K562 (cell line): ENCODE measurements at regions not wholly inside any gene's neighbourhood (a gene's known extent, or its start where the extent isn't known, plus 50 kb on each side); places are given as distances from the start of the nearest gene placed in this dataset.

Experiments used
- ATAC-seq: fragments of 200-7000 bp; cut with Tn5 transposase; 3 replicates; pipeline ENCODE4 v1.9.1; 2020; ENCODE audit warnings: moderate library complexity
- BruUV-seq: library from RNA; stranded (reverse); fragments of 400-500 nt; replicated peaks from 2 replicates; lab custom pipeline; 2021; lab: Mats Ljungman, UMichigan
- CTCF ChIA-PET: fragments of 300-600 bp; formaldehyde crosslinking; extraction: SDS; loops from one replicate; lab custom pipeline; 2021; ENCODE audit warnings: low intra/inter-chr PET ratio; lab: Yijun Ruan, JAX
- POLR2A ChIA-PET: fragments of 300-600, 350-650 bp; sonication (Branson Sonifier 250); formaldehyde crosslinking; extraction: SDS; loops from one replicate; lab custom pipeline; 2021; ENCODE audit warnings: antibody characterized with exemption, inconsistent platforms; lab: Yijun Ruan, JAX
- DNase-seq, 4 experiments: peaks; one replicate each; pipeline versions ENCODE4 v3.0.0 to v3.0.0-alpha.2; 2011 to 2018; ENCODE audit warnings: low spot score in 3 of 4, mixed read lengths in 3 of 4; ENCODE audit errors: extremely low read depth in 1 of 4
- FAIRE-seq: peaks from 2 replicates; lab custom pipeline; 2011; peaks lifted over from hg19 to GRCh38; lab: Jason Lieb, UNC
- H2AFZ ChIP-seq: 2 replicates; pipeline ENCODE4 v1.6.0; 2011; ENCODE audit warnings: low read depth, low read length, control low read depth, inconsistent platforms
- H3K27ac ChIP-seq: fragments of 200-600 bp; 3 replicates; pipeline ENCODE4 v1.8.0; 2011; ENCODE audit warnings: low read depth, mild to moderate bottlenecking, control low read depth, inconsistent platforms, low read length, moderate library complexity, mixed read lengths; ENCODE audit errors: extremely low read depth
- H3K27me3 ChIP-seq, 2 experiments: fragments of 300-600 bp in 1 of 2; 2 replicates in 1 of 2; 3 replicates in 1 of 2; pipeline versions ENCODE4 v1.6.0 to v1.8.0; 2011; ENCODE audit warnings: inconsistent platforms in 2 of 2, low read length in 2 of 2, mild to moderate bottlenecking in 1 of 2, mixed read lengths in 1 of 2, moderate library complexity in 1 of 2; ENCODE audit not compliant: control insufficient read depth in 2 of 2, insufficient read depth in 2 of 2
- H3K36me3 ChIP-seq: fragments of 300-600 bp; 3 replicates; pipeline ENCODE4 v1.8.0; 2011; ENCODE audit warnings: mild to moderate bottlenecking, low read length, inconsistent platforms; ENCODE audit not compliant: control insufficient read depth, insufficient read depth
- H3K4me1 ChIP-seq, 2 experiments: fragments of 200-600 bp in 1 of 2; replicated peaks in 1 of 2; 2 replicates in 1 of 2; 3 replicates in 1 of 2; pipeline versions ENCODE4 v1.5.1 to v1.8.0; 2011; ENCODE audit warnings: inconsistent platforms in 2 of 2, low read length in 2 of 2, mild to moderate bottlenecking in 1 of 2, mixed read lengths in 1 of 2, moderate library complexity in 1 of 2; ENCODE audit not compliant: control insufficient read depth in 2 of 2, insufficient read depth in 2 of 2
- H3K4me2 ChIP-seq: 2 replicates; pipeline ENCODE4 v1.6.1; 2011; ENCODE audit warnings: low read length, control low read depth, inconsistent platforms, mixed read lengths; ENCODE audit not compliant: insufficient read depth
- H3K4me3 ChIP-seq: fragments of 200-600 bp; sonication (generic), shearing (Covaris generic); 2 replicates; pipeline ENCODE4 v1.5.1; 2016; ENCODE audit warnings: control low read depth, inconsistent platforms
- H3K79me2 ChIP-seq: fragments of 200-600 bp; 3 replicates; pipeline ENCODE4 v1.8.0; 2011; ENCODE audit warnings: low read length, inconsistent platforms; ENCODE audit not compliant: control insufficient read depth, insufficient read depth
- H3K9ac ChIP-seq, 2 experiments: 2 replicates each; pipeline versions ENCODE4 v1.6.0 to v1.6.1; 2011; ENCODE audit warnings: low read depth in 2 of 2, low read length in 2 of 2, control low read depth in 1 of 2, inconsistent platforms in 1 of 2, mild to moderate bottlenecking in 1 of 2, mixed read lengths in 1 of 2; ENCODE audit not compliant: insufficient read depth in 1 of 2
- H3K9me1 ChIP-seq: one replicate; pipeline ENCODE4 v1.6.0; 2011; ENCODE audit warnings: inconsistent platforms, mild to moderate bottlenecking, low read length, moderate library complexity; ENCODE audit not compliant: control insufficient read depth, insufficient read depth
- H3K9me3 ChIP-seq: replicated peaks from 2 replicates; pipeline ENCODE4 v1.5.1; 2011; ENCODE audit warnings: low read depth, low read length, inconsistent platforms; ENCODE audit not compliant: control insufficient read depth, insufficient read depth
- H4K20me1 ChIP-seq: replicated peaks from 2 replicates; pipeline ENCODE4 v1.6.1; 2011; ENCODE audit warnings: low read length, inconsistent platforms, mixed read lengths; ENCODE audit not compliant: control insufficient read depth, insufficient read depth
- E2F8 ChIP-seq: fragments of 450-650 bp; IDR thresholded peaks from 2 replicates; pipeline ENCODE4 v1.7.1; 2018; ENCODE audit warnings: mild to moderate bottlenecking, low read depth; ENCODE audit not compliant: partially characterized antibody
- HMGXB4 ChIP-seq: sonication (generic); formaldehyde crosslinking; IDR thresholded peaks from 2 replicates; pipeline ENCODE4 v1.8.1; 2023; ENCODE audit warnings: mild to moderate bottlenecking, missing genetic modification reagents
- PHB ChIP-seq: fragments of 250-450 bp; sonication (Bioruptor Pico); IDR thresholded peaks from 2 replicates; pipeline ENCODE4 v1.5.0; 2021
- REST ChIP-seq, 2 experiments: fragments of 450-650 bp; formaldehyde crosslinking in 1 of 2; IDR thresholded peaks; 2 replicates each; pipeline versions ENCODE4 v1.4.0 to v1.6.1; 2014 to 2020; ENCODE audit warnings: mild to moderate bottlenecking in 2 of 2, borderline replicate concordance in 1 of 2, low read depth in 1 of 2
- STAT5B ChIP-seq: fragments of 250-450 bp; sonication (Bioruptor Pico); IDR thresholded peaks from 2 replicates; pipeline ENCODE4 v1.8.0; 2021; ENCODE audit warnings: mild to moderate bottlenecking, inconsistent platforms
- WGBS: fragments of 100-300 bp; shearing (Covaris generic); methylation state at CpG from one replicate; pipeline ENCODE4 v1.1.6; 2016; ENCODE audit warnings: low coverage, mixed read lengths; ENCODE audit not compliant: insufficient coverage; ENCODE audit errors: missing lambda C conversion rate; 5-methylcytosine and 5-hydroxymethylcytosine counted together
- in situ Hi-C: fragments of 300-500 bp; cut with MboI; formaldehyde crosslinking; loops from 4 replicates; pipeline ENCODE4 v1.15.0; 2018; ENCODE audit warnings: inconsistent platforms, mixed read lengths
- intact Hi-C: fragments of 100-400 bp; cut with micrococcal nuclease; formaldehyde crosslinking; loops from 2 replicates; pipeline ENCODE4 v1.14.2; 2022

- TF ChIP-seq STAT5B (CRISPR knock-in tag) (no peak), E2F8 (no peak)
Observed at GRCh38 chr5:162837155-162837554, 600.2 kb upstream of the CCNG1 start (continued).

- WGBS = 4% methylated on average over 2 of the region's 2 CpGs
- no TSS peak for BruUV-seq
- no peak overlapping the region for H3K4me2 ChIP-seq
- no peaks in the 10 kb centered on the region for H4K20me1 ChIP-seq
- CTCF ChIA-PET = no interaction called here
- TF ChIP-seq REST (IDR thresholded peaks at IDR 0.05; ENCODE audit: borderline replicate concordance) (peak; percentile 53), REST (CRISPR knock-in tag; IDR thresholded peaks at IDR 0.05; ENCODE audit: low read depth) (no peak), PHB (no peak), HMGXB4 (CRISPR knock-in tag) (no peak)
- TF ChIP-seq, all 486 proteins: peak for 1
- no peaks in the 10 kb centered on the region for H3K4me1 ChIP-seq
- DNase-seq (no peak), ATAC-seq (no peak), FAIRE-seq (no peak)
- H3K27me3 ChIP-seq = no peaks in the 10 kb centered on the region
- in situ Hi-C loops = no loop called here
- no peaks in the 10 kb centered on the region for H3K79me2 ChIP-seq
- H3K9ac ChIP-seq = no peak overlapping the region
- H2AFZ ChIP-seq = no peak overlapping the region
- POLR2A ChIA-PET = no interaction called here
- H3K9me3 ChIP-seq = 0 out of 2 replicates have a peak, but pooled peaks cover 1% of the 10 kb centered on the region
- no peak overlapping the region for H3K4me3 ChIP-seq
- H3K27ac ChIP-seq = no peak overlapping the region
- intact Hi-C loops = no loop called here
- H3K9me1 ChIP-seq = no peaks in the 10 kb centered on the region
- no peaks in the 10 kb centered on the region for H3K36me3 ChIP-seq
Observed at GRCh38 chr5:162842727-162843126, 594.7 kb upstream of the CCNG1 start.
